SIG-M5 treated with dmso at 0.1 percent for 504 hours (cell line): ENCODE measurements at regions not wholly inside any gene's neighbourhood (a gene's known extent, or its start where the extent isn't known, plus 50 kb on each side); places are given as distances from the start of the nearest gene placed in this dataset.
"Not testable (repeated sequence)": the region's sequence is repeated elsewhere in the genome, so short reads cannot be mapped to it uniquely, and the experiment has no call there.

Source experiments
- DNase-seq: peaks from one replicate; lab custom pipeline; 2025; ENCODE audit not compliant: unreplicated experiment; lab: John Stamatoyannopoulos, UW

GRCh38 chr6:169918239-169918953, 167.0 kb downstream of the ERMARD start:
- DNase-seq, result no peak

GRCh38 chr6:169917153-169917552, 165.7 kb downstream of the ERMARD start:
- DNase-seq, result no peak

- no peak for DNase-seq
These were observed 164.5 kb downstream of the ERMARD start for GRCh38 chr6:169915769-169916550.

GRCh38 chr6:169913745-169914144, 162.3 kb downstream of the ERMARD start:
- DNase-seq, result not testable (repeated sequence)

- DNase-seq, result peak; percentile 80
These were observed 161.7 kb downstream of the ERMARD start for GRCh38 chr6:169913096-169913638.

- peak; percentile 81 for DNase-seq
These were observed 161.1 kb downstream of the ERMARD start for GRCh38 chr6:169912266-169913095.

- DNase-seq, result no peak
These were observed 160.1 kb downstream of the ERMARD start for GRCh38 chr6:169911264-169912263.

GRCh38 chr6:169909113-169909512, 157.7 kb downstream of the ERMARD start:
- DNase-seq, result no peak

- DNase-seq, result no peak
These were observed 157.0 kb downstream of the ERMARD start for GRCh38 chr6:169908403-169908933.

- DNase-seq, result no peak
These were observed 156.1 kb downstream of the ERMARD start for GRCh38 chr6:169907419-169908115.

- DNase-seq, result no peak
These were observed 155.4 kb downstream of the ERMARD start for GRCh38 chr6:169906688-169907418.

- no peak for DNase-seq
These were observed 154.7 kb downstream of the ERMARD start for GRCh38 chr6:169906004-169906687.

GRCh38 chr6:169905041-169905807, 153.8 kb downstream of the ERMARD start:
- no peak for DNase-seq

- no peak for DNase-seq
These were observed 152.9 kb downstream of the ERMARD start for GRCh38 chr6:169904051-169904922.

- DNase-seq, result no peak
These were observed 151.7 kb downstream of the ERMARD start for GRCh38 chr6:169903122-169903521.

- no peak for DNase-seq
These were observed 151.2 kb downstream of the ERMARD start for GRCh38 chr6:169902604-169903003.
